WTC11 (cell line): ENCODE measurements at regions not wholly inside any gene's neighbourhood (a gene's known extent, or its start where the extent isn't known, plus 50 kb on each side); places are given as distances from the start of the nearest gene placed in this dataset.

Source experiments
- ATAC-seq: fragments of 200-7000 bp; cut with Tn5 transposase; 2 replicates; pipeline ENCODE4 v1.10.0; 2021; ENCODE audit warnings: mild to moderate bottlenecking, moderate library complexity
- CTCF ChIA-PET: fragments of 300-600 bp; sonication (Branson Sonifier 250); formaldehyde crosslinking; loops from one replicate; lab custom pipeline; 2021; ENCODE audit warnings: antibody characterized with exemption; lab: Charles Lee
- POLR2A ChIA-PET: fragments of 350-600 bp; sonication (Branson Sonifier 250); formaldehyde crosslinking; loops from one replicate; lab custom pipeline; 2021; ENCODE audit warnings: antibody characterized with exemption; lab: Charles Lee
- DNase-seq: peaks from one replicate; pipeline ENCODE4 v3.0.0; 2021; ENCODE audit warnings: low spot score
- H3K27ac Mint-ChIP-seq: 2 replicates; pipeline ENCODE4 v1.8.0; 2021; ENCODE audit warnings: mixed read lengths
- H3K27me3 Mint-ChIP-seq: 2 replicates; pipeline ENCODE4 v1.8.0; 2021; ENCODE audit warnings: low read depth, mild to moderate bottlenecking, moderate library complexity, mixed read lengths
- H3K36me3 Mint-ChIP-seq: 2 replicates; pipeline ENCODE4 v1.8.0; 2021; ENCODE audit warnings: mixed read lengths
- H3K4me1 Mint-ChIP-seq: 2 replicates; pipeline ENCODE4 v1.8.0; 2022; ENCODE audit warnings: mixed read lengths
- H3K4me3 Mint-ChIP-seq: 2 replicates; pipeline ENCODE4 v1.8.0; 2021; ENCODE audit warnings: mild to moderate bottlenecking, moderate library complexity, mixed read lengths
- H3K9me3 Mint-ChIP-seq: 2 replicates; pipeline ENCODE4 v1.8.0; 2021; ENCODE audit warnings: mixed read lengths
- E2F5 ChIP-seq: sonication (generic); formaldehyde crosslinking; IDR thresholded peaks from 2 replicates; pipeline ENCODE4 v1.8.1; 2022; ENCODE audit warnings: mild to moderate bottlenecking, moderate library complexity, missing genetic modification reagents
- ESRRA ChIP-seq: sonication (generic); formaldehyde crosslinking; IDR thresholded peaks from 2 replicates; pipeline ENCODE4 v1.8.1; 2022; ENCODE audit warnings: mild to moderate bottlenecking, missing genetic modification reagents, borderline replicate concordance
- FOXJ3 ChIP-seq: sonication (generic); formaldehyde crosslinking; IDR thresholded peaks from 2 replicates; pipeline ENCODE4 v1.9.0; 2021; ENCODE audit warnings: missing genetic modification reagents, mild to moderate bottlenecking, borderline replicate concordance
- FOXP4 ChIP-seq: sonication (generic); formaldehyde crosslinking; IDR thresholded peaks from 2 replicates; pipeline ENCODE4 v1.8.0; 2022; ENCODE audit warnings: mild to moderate bottlenecking, missing genetic modification reagents
- HMGA2 ChIP-seq: fragments of 250-450 bp; sonication (Bioruptor Pico); IDR thresholded peaks from 2 replicates; pipeline ENCODE4 v1.4.0; 2021; ENCODE audit warnings: mild to moderate bottlenecking, moderate library complexity
- IRF1 ChIP-seq: sonication (generic); formaldehyde crosslinking; IDR thresholded peaks from 2 replicates; pipeline ENCODE4 v1.8.0; 2023; ENCODE audit warnings: missing genetic modification reagents
- IRF2 ChIP-seq: sonication (generic); formaldehyde crosslinking; IDR thresholded peaks from 2 replicates; pipeline ENCODE4 v1.8.0; 2022; ENCODE audit warnings: low read depth, missing genetic modification reagents, borderline replicate concordance
- JAZF1 ChIP-seq: fragments of 250-450 bp; sonication (Bioruptor Pico); IDR thresholded peaks from 2 replicates; pipeline ENCODE4 v1.9.0; 2021; ENCODE audit warnings: moderate library complexity, mild to moderate bottlenecking, inconsistent platforms
- JUN ChIP-seq: sonication (generic); formaldehyde crosslinking; IDR thresholded peaks from 2 replicates; pipeline ENCODE4 v1.8.0; 2023; ENCODE audit warnings: mild to moderate bottlenecking, missing genetic modification reagents
- KAT7 ChIP-seq: sonication (generic); formaldehyde crosslinking; IDR thresholded peaks from 2 replicates; pipeline ENCODE4 v1.8.1; 2023; ENCODE audit warnings: missing genetic modification reagents, mild to moderate bottlenecking, borderline replicate concordance
- NR2C2 ChIP-seq: sonication (generic); formaldehyde crosslinking; IDR thresholded peaks from 2 replicates; pipeline ENCODE4 v1.8.0; 2022; ENCODE audit warnings: mild to moderate bottlenecking, missing genetic modification reagents
- RELA ChIP-seq: sonication (generic); formaldehyde crosslinking; IDR thresholded peaks from 2 replicates; pipeline ENCODE4 v1.8.1; 2022; ENCODE audit warnings: missing genetic modification reagents, mild to moderate bottlenecking, borderline replicate concordance
- RORB ChIP-seq: fragments of 250-450 bp; sonication (Bioruptor Pico); IDR thresholded peaks from 2 replicates; pipeline ENCODE4 v1.9.0; 2021; ENCODE audit warnings: mild to moderate bottlenecking
- SOX15 ChIP-seq: fragments of 250-450 bp; sonication (Bioruptor Pico); IDR thresholded peaks from 2 replicates; pipeline ENCODE4 v1.9.0; 2021; ENCODE audit warnings: mild to moderate bottlenecking
- TEAD1 ChIP-seq: sonication (generic); formaldehyde crosslinking; IDR thresholded peaks from 2 replicates; pipeline ENCODE4 v1.8.0; 2022; ENCODE audit warnings: mild to moderate bottlenecking, missing genetic modification reagents
- USF1 ChIP-seq: sonication (generic); formaldehyde crosslinking; IDR thresholded peaks from 2 replicates; pipeline ENCODE4 v1.8.0; 2022; ENCODE audit warnings: mild to moderate bottlenecking, missing genetic modification reagents
- ZBTB43 ChIP-seq: sonication (generic); formaldehyde crosslinking; IDR thresholded peaks from 2 replicates; pipeline ENCODE4 v1.8.1; 2023; ENCODE audit warnings: mild to moderate bottlenecking, missing genetic modification reagents
- ZNF121 ChIP-seq: sonication (generic); formaldehyde crosslinking; IDR thresholded peaks from 2 replicates; pipeline ENCODE4 v1.8.0; 2023; ENCODE audit warnings: missing genetic modification reagents
- ZNF138 ChIP-seq: sonication (generic); formaldehyde crosslinking; conservative IDR thresholded peaks from 2 replicates; pipeline ENCODE4 v1.8.1; 2022; ENCODE audit warnings: mild to moderate bottlenecking, moderate library complexity, missing genetic modification reagents
- TF ChIP-seq, protein P1 (sequence below): fragments of 250-450 bp; sonication (Bioruptor Pico); IDR thresholded peaks from 2 replicates; pipeline ENCODE4 v2.1.2; 2022; ENCODE audit warnings: mild to moderate bottlenecking, moderate library complexity
- TF ChIP-seq, protein P2 (sequence below): fragments of 250-450 bp; sonication (Bioruptor Pico); conservative IDR thresholded peaks from 2 replicates; pipeline ENCODE4 v1.9.0; 2021; ENCODE audit warnings: mild to moderate bottlenecking

GRCh38 chr3:66140743-66141372 is 79.9 kb upstream of the SLC25A26 start:
- H3K36me3 Mint-ChIP-seq: peaks cover 10% of the 10 kb centered on the region; the same call in 1 of the 2 replicates
- H3K9me3 Mint-ChIP-seq: peaks cover 18% of the 10 kb centered on the region
- peaks cover 17% of the 10 kb centered on the region for H3K4me1 Mint-ChIP-seq
- no peak overlapping the region for H3K27ac Mint-ChIP-seq
- ChIA-PET POLR2A (no interaction called here), CTCF (interaction anchor here (0.6 kb wide), 1 partner anchor 39 kb away, joined by 4 read pairs; no protein-coding TSS in a partner anchor)
- no peak overlapping the region for H3K4me3 Mint-ChIP-seq
- no peak for ATAC-seq
- H3K27me3 Mint-ChIP-seq: peaks cover 3% of the 10 kb centered on the region; the same call in 1 of the 2 replicates
- no peak for DNase-seq
- no peak for TF ChIP-seq SOX15 (CRISPR knock-in tag)
- TF ChIP-seq ESRRA (CRISPR knock-in tag): no peak
- TF ChIP-seq JUN: no peak
- no peak for TF ChIP-seq E2F5 (CRISPR knock-in tag)
- TF ChIP-seq FOXJ3 (CRISPR knock-in tag): no peak
- TF ChIP-seq RELA (CRISPR knock-in tag): no peak
- no peak for TF ChIP-seq TEAD1 (CRISPR knock-in tag)
- no peak for TF ChIP-seq KAT7 (CRISPR knock-in tag)
- no peak for TF ChIP-seq IRF2 (CRISPR knock-in tag)
- TF ChIP-seq ZBTB43 (CRISPR knock-in tag): no peak
- TF ChIP-seq RORB (CRISPR knock-in tag): no peak
- TF ChIP-seq ZNF138 (CRISPR knock-in tag): no peak
- no peak for TF ChIP-seq FOXP4 (CRISPR knock-in tag)

DNA sequence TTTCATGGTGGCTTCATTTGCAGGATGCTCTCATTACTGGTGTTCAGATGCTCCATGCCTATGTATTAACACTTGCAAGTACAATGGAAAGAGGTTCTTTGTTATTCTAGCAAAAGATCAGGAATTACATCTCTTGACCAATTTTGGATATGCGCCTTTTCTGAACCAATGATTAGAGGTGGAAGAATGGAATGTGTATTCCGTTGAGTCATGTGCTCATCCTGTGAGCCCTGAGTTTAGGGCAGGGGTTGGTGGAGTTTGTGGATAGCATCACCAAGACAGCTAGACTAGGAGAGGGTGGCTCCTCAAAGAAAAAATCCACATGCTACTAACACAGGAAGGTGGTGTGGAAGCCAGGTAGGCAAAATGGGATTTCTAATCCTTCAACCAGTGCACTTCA is 80.7 kb upstream of the SLC25A26 start:
- ATAC-seq: no peak
- TF ChIP-seq JAZF1 (CRISPR knock-in tag): no peak
- Mint-ChIP-seq H3K4me3 (no peak overlapping the region), H3K9me3 (peaks cover 18% of the 10 kb centered on the region), H3K4me1 (peaks cover 17% of the 10 kb centered on the region), H3K36me3 (peaks cover 10% of the 10 kb centered on the region; the same call in 1 of the 2 replicates), H3K27ac (no peak overlapping the region), H3K27me3 (peaks cover 3% of the 10 kb centered on the region; the same call in 1 of the 2 replicates)
- CTCF ChIA-PET: no interaction called here
- POLR2A ChIA-PET: no interaction called here
- DNase-seq: no peak

DNA sequence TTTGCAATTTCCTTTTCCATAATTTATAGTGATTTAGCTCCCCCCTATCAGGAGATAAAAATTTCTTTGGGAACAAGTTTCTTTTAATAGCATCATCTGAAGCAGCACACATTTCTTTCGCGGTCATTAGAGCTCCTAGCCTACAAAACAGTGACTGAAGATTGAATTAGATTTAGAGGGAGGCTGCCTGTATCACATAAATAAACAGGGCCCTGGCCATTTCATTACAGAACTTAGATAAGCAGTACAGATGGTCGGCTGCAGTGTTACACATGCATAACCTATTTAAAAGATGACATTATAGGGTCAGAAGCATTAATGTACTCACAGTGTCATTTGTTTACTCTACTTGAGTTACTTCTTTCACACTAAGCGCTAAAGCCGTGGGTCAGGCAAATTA is 81.4 kb upstream of the SLC25A26 start:
- Mint-ChIP-seq H3K9me3 (peaks cover 18% of the 10 kb centered on the region), H3K36me3 (peaks cover 10% of the 10 kb centered on the region; the same call in 1 of the 2 replicates), H3K4me3 (no peak overlapping the region), H3K27ac (no peak overlapping the region), H3K4me1 (peaks cover 17% of the 10 kb centered on the region), H3K27me3 (peaks cover 3% of the 10 kb centered on the region; the same call in 1 of the 2 replicates)
- ATAC-seq (no peak), DNase-seq (no peak)
- ChIA-PET POLR2A (no interaction called here), CTCF (interaction anchor here (0.6 to 1.5 kb wide), 7 partner anchors 28 to 309 kb away, joined by 3 to 5 read pairs (median 3); no protein-coding TSS in a partner anchor)
- TF ChIP-seq USF1 (no peak), NR2C2 (CRISPR knock-in tag) (no peak), ZNF121 (no peak), HMGA2 (CRISPR knock-in tag) (no peak), RELA (CRISPR knock-in tag) (no peak), IRF1 (CRISPR knock-in tag) (no peak)
- TF ChIP-seq, protein P1, sequence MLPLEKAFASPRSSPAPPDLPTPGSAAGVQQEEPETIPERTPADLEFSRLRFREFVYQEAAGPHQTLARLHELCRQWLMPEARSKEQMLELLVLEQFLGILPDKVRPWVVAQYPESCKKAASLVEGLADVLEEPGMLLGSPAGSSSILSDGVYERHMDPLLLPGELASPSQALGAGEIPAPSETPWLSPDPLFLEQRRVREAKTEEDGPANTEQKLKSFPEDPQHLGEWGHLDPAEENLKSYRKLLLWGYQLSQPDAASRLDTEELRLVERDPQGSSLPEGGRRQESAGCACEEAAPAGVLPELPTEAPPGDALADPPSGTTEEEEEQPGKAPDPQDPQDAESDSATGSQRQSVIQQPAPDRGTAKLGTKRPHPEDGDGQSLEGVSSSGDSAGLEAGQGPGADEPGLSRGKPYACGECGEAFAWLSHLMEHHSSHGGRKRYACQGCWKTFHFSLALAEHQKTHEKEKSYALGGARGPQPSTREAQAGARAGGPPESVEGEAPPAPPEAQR (CRISPR knock-in tag): no peak
- TF ChIP-seq, protein P2, sequence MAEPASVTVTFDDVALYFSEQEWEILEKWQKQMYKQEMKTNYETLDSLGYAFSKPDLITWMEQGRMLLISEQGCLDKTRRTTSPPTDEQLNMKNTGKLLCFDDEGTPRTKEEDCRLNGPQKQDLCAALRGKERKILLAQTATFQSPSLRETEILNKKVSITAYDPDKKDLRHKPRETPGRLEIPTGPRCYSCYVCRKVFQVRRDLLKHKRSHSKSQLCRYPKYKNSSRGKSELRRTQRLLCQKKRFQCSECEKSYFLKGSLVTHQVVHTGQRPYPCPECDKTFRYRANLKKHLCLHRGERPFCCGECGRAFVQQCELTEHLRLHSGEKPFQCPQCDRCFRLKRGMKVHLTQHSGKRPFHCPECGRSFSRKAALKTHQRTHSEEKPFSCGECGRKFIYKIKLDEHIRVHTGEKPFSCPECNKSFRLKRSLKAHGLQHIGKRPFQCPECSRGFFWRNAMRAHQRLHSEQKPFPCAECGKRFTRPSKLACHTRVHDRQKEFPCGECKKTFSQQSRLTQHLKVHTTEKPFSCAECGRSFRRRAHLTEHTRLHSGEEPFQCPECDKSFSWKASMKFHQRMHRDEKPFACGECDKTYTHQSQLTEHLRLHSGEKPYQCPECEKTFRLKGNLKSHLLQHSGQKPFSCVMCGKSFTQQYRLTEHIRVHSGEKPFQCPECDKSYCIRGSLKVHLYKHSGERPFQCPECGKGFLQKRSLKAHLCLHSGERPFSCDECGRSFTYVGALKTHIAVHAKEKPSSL (CRISPR knock-in tag): no peak
